HepG2 (cell line): ENCODE measurements at regions not wholly inside any gene's neighbourhood (a gene's known extent, or its start where the extent isn't known, plus 50 kb on each side); places are given as distances from the start of the nearest gene placed in this dataset.
"Not testable (repeated sequence)": the region's sequence is repeated elsewhere in the genome, so short reads cannot be mapped to it uniquely, and the experiment has no call there.

Experiments
- ARNTL ChIP-seq: sonication (generic); formaldehyde crosslinking; IDR thresholded peaks from 2 replicates; pipeline ENCODE4 v1.4.0; 2020; ENCODE audit warnings: mild to moderate bottlenecking, missing genetic modification reagents
- CBFB ChIP-seq: sonication (generic); formaldehyde crosslinking; IDR thresholded peaks from 2 replicates; pipeline ENCODE4 v1.4.0; 2020; ENCODE audit warnings: missing genetic modification reagents
- FOXC1 ChIP-seq: sonication (generic); formaldehyde crosslinking; IDR thresholded peaks from 2 replicates; pipeline ENCODE4 v1.8.0; 2022; ENCODE audit warnings: mild to moderate bottlenecking, missing genetic modification reagents, borderline replicate concordance
- JUN ChIP-seq: sonication (generic); formaldehyde crosslinking; IDR thresholded peaks from 2 replicates; pipeline ENCODE4 v1.4.0; 2020; ENCODE audit warnings: mild to moderate bottlenecking, missing genetic modification reagents
- KDM3A ChIP-seq: IDR thresholded peaks from 2 replicates; pipeline ENCODE4 v1.6.1; 2018; ENCODE audit warnings: low read depth, missing compliant biosample characterization
- NR2F6 ChIP-seq, 2 experiments: IDR thresholded peaks; 2 replicates each; pipeline ENCODE4 v1.6.1; 2016; ENCODE audit warnings: antibody characterized with exemption in 1 of 2, mild to moderate bottlenecking in 1 of 2
- PHF8 ChIP-seq: sonication (generic); formaldehyde crosslinking; IDR thresholded peaks from 2 replicates; pipeline ENCODE4 v1.5.0; 2020; ENCODE audit warnings: missing genetic modification reagents
- RFXAP ChIP-seq: sonication (generic); formaldehyde crosslinking; IDR thresholded peaks from 2 replicates; pipeline ENCODE4 v1.4.0; 2020; ENCODE audit warnings: missing genetic modification reagents, borderline replicate concordance
- SIN3B ChIP-seq: fragments of 150-350 bp; IDR thresholded peaks from 2 replicates; pipeline ENCODE4 v1.6.1; 2014; ENCODE audit warnings: low read length
- SOX5 ChIP-seq: IDR thresholded peaks from 2 replicates; pipeline ENCODE4 v1.6.1; 2016; ENCODE audit warnings: borderline replicate concordance
- ZFP37 ChIP-seq: sonication (generic); formaldehyde crosslinking; IDR thresholded peaks from 2 replicates; pipeline ENCODE4 v1.4.0; 2020; ENCODE audit warnings: missing genetic modification reagents, borderline replicate concordance
- ZFX ChIP-seq: sonication (generic); formaldehyde crosslinking; IDR thresholded peaks from 2 replicates; pipeline ENCODE4 v1.4.0; 2020; ENCODE audit warnings: mild to moderate bottlenecking, low read depth, missing genetic modification reagents, moderate library complexity
- ZNF552 ChIP-seq: sonication (generic); formaldehyde crosslinking; IDR thresholded peaks from 2 replicates; pipeline ENCODE4 v1.9.0; 2022; ENCODE audit warnings: missing genetic modification reagents, mild to moderate bottlenecking, borderline replicate concordance
- ZNF564 ChIP-seq: sonication (generic); formaldehyde crosslinking; IDR thresholded peaks from 2 replicates; pipeline ENCODE4 v1.8.1; 2023; ENCODE audit warnings: mild to moderate bottlenecking, missing genetic modification reagents
- ZNF788 ChIP-seq: sonication (generic); formaldehyde crosslinking; IDR thresholded peaks from 2 replicates; pipeline ENCODE4 v1.5.0; 2020; ENCODE audit warnings: mild to moderate bottlenecking, missing genetic modification reagents, borderline replicate concordance
- ZSCAN21 ChIP-seq: sonication (generic); formaldehyde crosslinking; IDR thresholded peaks from 2 replicates; pipeline ENCODE4 v1.8.0; 2022; ENCODE audit warnings: mild to moderate bottlenecking, missing genetic modification reagents, moderate library complexity, borderline replicate concordance
- TF ChIP-seq, protein P1 (sequence below): sonication (generic); formaldehyde crosslinking; IDR thresholded peaks from 2 replicates; pipeline ENCODE4 v1.4.0; 2020; ENCODE audit warnings: missing genetic modification reagents
- TF ChIP-seq, protein P2 (sequence below): sonication (generic); formaldehyde crosslinking; IDR thresholded peaks from 2 replicates; pipeline ENCODE4 v1.4.0; 2020; ENCODE audit warnings: mild to moderate bottlenecking, missing genetic modification reagents
- TF ChIP-seq, protein P3 (sequence below): IDR thresholded peaks from 2 replicates; pipeline ENCODE4 v1.6.1; 2016; ENCODE audit warnings: mild to moderate bottlenecking
- TF ChIP-seq, protein P4 (sequence below): sonication (generic); formaldehyde crosslinking; IDR thresholded peaks from 2 replicates; pipeline ENCODE4 v1.5.1; 2020; ENCODE audit warnings: missing genetic modification reagents, mild to moderate bottlenecking, borderline replicate concordance
- TF ChIP-seq, protein P5 (sequence below), 2 experiments: fragments of 450-650 bp in 1 of 2; sonication (generic) in 1 of 2; formaldehyde crosslinking; IDR thresholded peaks; 2 replicates each; pipeline versions ENCODE4 v1.5.0 to v1.8.0; 2020 to 2022; ENCODE audit warnings: mild to moderate bottlenecking in 1 of 2, missing genetic modification reagents in 1 of 2

DNA sequence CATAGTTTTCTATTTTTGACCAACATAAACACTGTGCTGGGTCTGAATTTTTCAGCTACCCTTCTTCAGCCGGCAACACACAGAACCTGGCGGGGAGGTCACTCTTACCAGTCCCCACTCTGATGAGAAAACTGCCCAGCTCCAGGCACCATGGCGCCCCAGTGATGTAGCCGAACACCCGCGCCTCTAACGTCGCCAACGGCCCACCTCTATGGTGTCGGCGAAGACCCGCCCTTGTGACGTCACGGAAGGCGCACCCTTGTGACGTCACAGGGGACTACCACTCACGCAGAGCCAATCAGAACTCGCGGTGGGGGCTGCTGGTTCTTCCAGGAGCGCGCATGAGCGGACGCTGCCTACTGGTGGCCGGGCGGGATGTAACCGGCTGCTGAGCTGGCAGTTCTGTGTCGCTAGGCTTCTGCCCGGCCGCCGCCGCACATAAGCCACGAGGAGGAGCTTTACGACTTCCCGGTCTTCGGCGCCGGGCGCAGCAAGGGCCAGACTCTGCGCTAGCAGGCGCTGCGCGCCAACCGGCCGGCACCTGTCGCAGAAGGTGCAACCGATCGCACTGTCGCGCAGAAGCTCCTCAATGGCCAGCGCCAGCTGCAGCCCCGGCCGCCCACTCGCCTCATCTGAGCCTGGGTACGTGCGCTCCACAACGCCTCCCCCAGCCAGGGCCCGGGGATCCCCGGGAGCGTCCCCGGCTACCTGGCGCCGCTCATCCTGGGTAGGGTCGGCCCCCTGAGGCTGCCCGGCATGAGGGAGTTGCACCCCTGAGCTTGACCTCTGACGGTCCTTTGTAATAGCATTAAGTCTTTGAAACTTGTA, 92.2 kb upstream of the OR4F16 start (continued):
- not testable (repeated sequence) for TF ChIP-seq NR2F6 (IDR thresholded peaks at IDR 0.05)
- TF ChIP-seq NR2F6 (CRISPR knock-in tag; IDR thresholded peaks at IDR 0.05) (peak; percentile 37; the same call in 1 of the 2 replicates), ZNF564 (CRISPR knock-in tag) (peak; percentile 63; the same call in 1 of the 2 replicates), SOX5 (CRISPR knock-in tag) (0 out of 2 replicates have a peak, but pooled peaks have one; percentile 29), ZFX (CRISPR knock-in tag) (peak; percentile 86), ZSCAN21 (CRISPR knock-in tag) (peak; percentile 72), ZNF552 (CRISPR knock-in tag) (peak; percentile 74; the same call in 1 of the 2 replicates), SIN3B (peak; percentile 65; the same call in 1 of the 2 replicates), PHF8 (peak; percentile 84), RFXAP (CRISPR knock-in tag) (peak; percentile 80), JUN (CRISPR knock-in tag) (0 out of 2 replicates have a peak, but pooled peaks have one; percentile 57), ZNF788 (CRISPR knock-in tag) (peak; percentile 76; the same call in 1 of the 2 replicates), FOXC1 (peak; percentile 51; the same call in 1 of the 2 replicates), ZFP37 (CRISPR knock-in tag) (peak; percentile 53; the same call in 1 of the 2 replicates), CBFB (CRISPR knock-in tag) (peak; percentile 60; the same call in 1 of the 2 replicates), ARNTL (0 out of 2 replicates have a peak, but pooled peaks have one; percentile 38), KDM3A (CRISPR knock-in tag) (peak; percentile 86)
- TF ChIP-seq, protein P1, sequence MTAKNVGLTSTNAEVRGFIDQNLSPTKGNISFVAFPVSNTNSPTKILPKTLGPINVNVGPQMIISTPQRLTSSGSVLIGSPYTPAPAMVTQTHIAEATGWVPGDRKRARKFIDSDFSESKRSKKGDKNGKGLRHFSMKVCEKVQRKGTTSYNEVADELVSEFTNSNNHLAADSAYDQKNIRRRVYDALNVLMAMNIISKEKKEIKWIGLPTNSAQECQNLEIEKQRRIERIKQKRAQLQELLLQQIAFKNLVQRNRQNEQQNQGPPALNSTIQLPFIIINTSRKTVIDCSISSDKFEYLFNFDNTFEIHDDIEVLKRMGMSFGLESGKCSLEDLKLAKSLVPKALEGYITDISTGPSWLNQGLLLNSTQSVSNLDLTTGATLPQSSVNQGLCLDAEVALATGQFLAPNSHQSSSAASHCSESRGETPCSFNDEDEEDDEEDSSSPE (CRISPR knock-in tag) = peak; percentile 78; the same call in 1 of the 2 replicates
- TF ChIP-seq, protein P2, sequence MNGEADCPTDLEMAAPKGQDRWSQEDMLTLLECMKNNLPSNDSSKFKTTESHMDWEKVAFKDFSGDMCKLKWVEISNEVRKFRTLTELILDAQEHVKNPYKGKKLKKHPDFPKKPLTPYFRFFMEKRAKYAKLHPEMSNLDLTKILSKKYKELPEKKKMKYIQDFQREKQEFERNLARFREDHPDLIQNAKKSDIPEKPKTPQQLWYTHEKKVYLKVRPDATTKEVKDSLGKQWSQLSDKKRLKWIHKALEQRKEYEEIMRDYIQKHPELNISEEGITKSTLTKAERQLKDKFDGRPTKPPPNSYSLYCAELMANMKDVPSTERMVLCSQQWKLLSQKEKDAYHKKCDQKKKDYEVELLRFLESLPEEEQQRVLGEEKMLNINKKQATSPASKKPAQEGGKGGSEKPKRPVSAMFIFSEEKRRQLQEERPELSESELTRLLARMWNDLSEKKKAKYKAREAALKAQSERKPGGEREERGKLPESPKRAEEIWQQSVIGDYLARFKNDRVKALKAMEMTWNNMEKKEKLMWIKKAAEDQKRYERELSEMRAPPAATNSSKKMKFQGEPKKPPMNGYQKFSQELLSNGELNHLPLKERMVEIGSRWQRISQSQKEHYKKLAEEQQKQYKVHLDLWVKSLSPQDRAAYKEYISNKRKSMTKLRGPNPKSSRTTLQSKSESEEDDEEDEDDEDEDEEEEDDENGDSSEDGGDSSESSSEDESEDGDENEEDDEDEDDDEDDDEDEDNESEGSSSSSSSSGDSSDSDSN = peak; percentile 77
- TF ChIP-seq, protein P3, sequence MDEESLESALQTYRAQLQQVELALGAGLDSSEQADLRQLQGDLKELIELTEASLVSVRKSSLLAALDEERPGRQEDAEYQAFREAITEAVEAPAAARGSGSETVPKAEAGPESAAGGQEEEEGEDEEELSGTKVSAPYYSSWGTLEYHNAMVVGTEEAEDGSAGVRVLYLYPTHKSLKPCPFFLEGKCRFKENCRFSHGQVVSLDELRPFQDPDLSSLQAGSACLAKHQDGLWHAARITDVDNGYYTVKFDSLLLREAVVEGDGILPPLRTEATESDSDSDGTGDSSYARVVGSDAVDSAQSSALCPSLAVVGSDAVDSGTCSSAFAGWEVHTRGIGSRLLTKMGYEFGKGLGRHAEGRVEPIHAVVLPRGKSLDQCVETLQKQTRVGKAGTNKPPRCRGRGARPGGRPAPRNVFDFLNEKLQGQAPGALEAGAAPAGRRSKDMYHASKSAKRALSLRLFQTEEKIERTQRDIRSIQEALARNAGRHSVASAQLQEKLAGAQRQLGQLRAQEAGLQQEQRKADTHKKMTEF (CRISPR knock-in tag) = peak; percentile 80
- TF ChIP-seq, protein P4, sequence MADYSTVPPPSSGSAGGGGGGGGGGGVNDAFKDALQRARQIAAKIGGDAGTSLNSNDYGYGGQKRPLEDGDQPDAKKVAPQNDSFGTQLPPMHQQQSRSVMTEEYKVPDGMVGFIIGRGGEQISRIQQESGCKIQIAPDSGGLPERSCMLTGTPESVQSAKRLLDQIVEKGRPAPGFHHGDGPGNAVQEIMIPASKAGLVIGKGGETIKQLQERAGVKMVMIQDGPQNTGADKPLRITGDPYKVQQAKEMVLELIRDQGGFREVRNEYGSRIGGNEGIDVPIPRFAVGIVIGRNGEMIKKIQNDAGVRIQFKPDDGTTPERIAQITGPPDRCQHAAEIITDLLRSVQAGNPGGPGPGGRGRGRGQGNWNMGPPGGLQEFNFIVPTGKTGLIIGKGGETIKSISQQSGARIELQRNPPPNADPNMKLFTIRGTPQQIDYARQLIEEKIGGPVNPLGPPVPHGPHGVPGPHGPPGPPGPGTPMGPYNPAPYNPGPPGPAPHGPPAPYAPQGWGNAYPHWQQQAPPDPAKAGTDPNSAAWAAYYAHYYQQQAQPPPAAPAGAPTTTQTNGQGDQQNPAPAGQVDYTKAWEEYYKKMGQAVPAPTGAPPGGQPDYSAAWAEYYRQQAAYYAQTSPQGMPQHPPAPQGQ (CRISPR knock-in tag) = peak; percentile 44; the same call in 1 of the 2 replicates
- TF ChIP-seq, protein P5, sequence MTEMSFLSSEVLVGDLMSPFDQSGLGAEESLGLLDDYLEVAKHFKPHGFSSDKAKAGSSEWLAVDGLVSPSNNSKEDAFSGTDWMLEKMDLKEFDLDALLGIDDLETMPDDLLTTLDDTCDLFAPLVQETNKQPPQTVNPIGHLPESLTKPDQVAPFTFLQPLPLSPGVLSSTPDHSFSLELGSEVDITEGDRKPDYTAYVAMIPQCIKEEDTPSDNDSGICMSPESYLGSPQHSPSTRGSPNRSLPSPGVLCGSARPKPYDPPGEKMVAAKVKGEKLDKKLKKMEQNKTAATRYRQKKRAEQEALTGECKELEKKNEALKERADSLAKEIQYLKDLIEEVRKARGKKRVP (CRISPR knock-in tag; IDR thresholded peaks at IDR 0.05) = 0 out of 4 replicates have a peak, but pooled peaks of 1 of the 2 experiments have one; percentile 28
